Suppressor macrophage treated with lipopolysaccharide for 4 hours (primary cell): ENCODE measurements at regions not wholly inside any gene's neighbourhood (a gene's known extent, or its start where the extent isn't known, plus 50 kb on each side); places are given as distances from the start of the nearest gene placed in this dataset.

Source experiments
- DNase-seq: peaks from one replicate; pipeline ENCODE4 v3.0.0-alpha.2; 2020

- no peak for DNase-seq
These were observed 156.0 kb downstream of the KATNAL1 start for GRCh38 chr13:30151388-30151787.

GRCh38 chr13:30149248-30149647 is 158.1 kb downstream of the KATNAL1 start:
- no peak for DNase-seq

GRCh38 chr13:30148786-30149185 is 158.6 kb downstream of the KATNAL1 start:
- no peak for DNase-seq

GRCh38 chr13:30148171-30148754 is 159.1 kb downstream of the KATNAL1 start:
- no peak for DNase-seq

- no peak for DNase-seq
These were observed 159.9 kb downstream of the KATNAL1 start for GRCh38 chr13:30147421-30147820.

- DNase-seq: no peak
These were observed 160.3 kb downstream of the KATNAL1 start for GRCh38 chr13:30147015-30147414.

- no peak for DNase-seq
These were observed 161.5 kb downstream of the KATNAL1 start for GRCh38 chr13:30145709-30146367.

- no peak for DNase-seq
These were observed 163.5 kb downstream of the KATNAL1 start for GRCh38 chr13:30143666-30144400.

GRCh38 chr13:30142486-30143211 is 164.7 kb downstream of the KATNAL1 start:
- no peak for DNase-seq

GRCh38 chr13:30141775-30142485 is 165.4 kb downstream of the KATNAL1 start:
- no peak for DNase-seq

GRCh38 chr13:30140973-30141372 is 166.4 kb downstream of the KATNAL1 start:
- DNase-seq: no peak

GRCh38 chr13:30138511-30138910 is 168.8 kb downstream of the KATNAL1 start:
- DNase-seq: no peak

GRCh38 chr13:30135868-30136267 is 171.5 kb downstream of the KATNAL1 start:
- DNase-seq: no peak

- DNase-seq: no peak
These were observed 172.0 kb downstream of the KATNAL1 start for GRCh38 chr13:30135351-30135750.

GRCh38 chr13:30134578-30134977 is 172.8 kb downstream of the KATNAL1 start:
- no peak for DNase-seq

GRCh38 chr13:30133996-30134395 is 173.4 kb downstream of the KATNAL1 start:
- no peak for DNase-seq

GRCh38 chr13:30133554-30133912 is 173.8 kb downstream of the KATNAL1 start:
- DNase-seq: no peak

GRCh38 chr13:30132623-30133553 is 174.5 kb downstream of the KATNAL1 start:
- DNase-seq: peak; percentile 93

- DNase-seq: no peak
These were observed 177.9 kb downstream of the KATNAL1 start for GRCh38 chr13:30129411-30129810.

GRCh38 chr13:30128591-30128990 is 178.8 kb downstream of the KATNAL1 start:
- DNase-seq: no peak

GRCh38 chr13:30128095-30128494 is 179.3 kb downstream of the KATNAL1 start:
- no peak for DNase-seq
